ENCODE measurements at regions not wholly inside any gene's neighbourhood (a gene's known extent, or its start where the extent isn't known, plus 50 kb on each side); places are given as distances from the start of the nearest gene placed in this dataset.
A peak's percentile ranks its signal among the peaks of the same experiment; 100 is the strongest.

- Mint-ChIP-seq H3K4me1 (ENCODE audit: low read depth, unreplicated experiment) (peaks cover 16% of the 10 kb centered on the region), H3K4me3 (ENCODE audit: low read depth, unreplicated experiment) (no peak overlapping the region), H3K36me3 (ENCODE audit: insufficient read depth, unreplicated experiment) (no peaks in the 10 kb centered on the region), H3K9me3 (ENCODE audit: low read depth, unreplicated experiment) (no peaks in the 10 kb centered on the region), H3K27ac (ENCODE audit: unreplicated experiment) (no peak overlapping the region), H3K27me3 (ENCODE audit: unreplicated experiment) (no peaks in the 10 kb centered on the region)
- intact Hi-C loops (cut with micrococcal nuclease; ENCODE audit: unreplicated experiment), result no loop called here
- no peak for DNase-seq
- CTCF ChIA-PET, result no interaction called here
- no TSS peak for BruUV-seq (replicated peaks)
- TF ChIP-seq CTCF (IDR thresholded peaks at IDR 0.05; ENCODE audit: unreplicated experiment), result no peak
Measured at GRCh38 chr6:81484251-81484650, 268.2 kb downstream of the TENT5A start.

- Mint-ChIP-seq H3K36me3 (ENCODE audit: insufficient read depth, unreplicated experiment) (no peaks in the 10 kb centered on the region), H3K4me1 (ENCODE audit: low read depth, unreplicated experiment) (peaks cover 16% of the 10 kb centered on the region), H3K27me3 (ENCODE audit: unreplicated experiment) (no peaks in the 10 kb centered on the region), H3K4me3 (ENCODE audit: low read depth, unreplicated experiment) (no peak overlapping the region), H3K9me3 (ENCODE audit: low read depth, unreplicated experiment) (no peaks in the 10 kb centered on the region), H3K27ac (ENCODE audit: unreplicated experiment) (no peak overlapping the region)
- no peak for TF ChIP-seq CTCF (IDR thresholded peaks at IDR 0.05; ENCODE audit: unreplicated experiment)
- DNase-seq, result peak; percentile 29
- intact Hi-C loops (cut with micrococcal nuclease; ENCODE audit: unreplicated experiment), result no loop called here
- CTCF ChIA-PET, result interaction anchor here (0.7 kb wide), 2 partner anchors 255 to 273 kb away, joined by 3 read pairs; no protein-coding TSS in a partner anchor
- no TSS peak for BruUV-seq (replicated peaks)
Measured at GRCh38 chr6:81480139-81480538, 272.3 kb downstream of the TENT5A start.

- H3K27me3 Mint-ChIP-seq (ENCODE audit: unreplicated experiment), result no peaks in the 10 kb centered on the region
- CTCF ChIA-PET, result no interaction called here
- H3K4me1 Mint-ChIP-seq (ENCODE audit: low read depth, unreplicated experiment), result peaks cover 16% of the 10 kb centered on the region
- intact Hi-C loops (cut with micrococcal nuclease; ENCODE audit: unreplicated experiment), result no loop called here
- H3K36me3 Mint-ChIP-seq (ENCODE audit: insufficient read depth, unreplicated experiment), result no peaks in the 10 kb centered on the region
- no peak overlapping the region for H3K27ac Mint-ChIP-seq (ENCODE audit: unreplicated experiment)
- no peak for TF ChIP-seq CTCF (IDR thresholded peaks at IDR 0.05; ENCODE audit: unreplicated experiment)
- H3K4me3 Mint-ChIP-seq (ENCODE audit: low read depth, unreplicated experiment), result no peak overlapping the region
- no peaks in the 10 kb centered on the region for H3K9me3 Mint-ChIP-seq (ENCODE audit: low read depth, unreplicated experiment)
- BruUV-seq (replicated peaks), result no TSS peak
- DNase-seq, result no peak
Measured at GRCh38 chr6:81476881-81477280, 275.6 kb downstream of the TENT5A start.

- no peaks in the 10 kb centered on the region for H3K9me3 Mint-ChIP-seq (ENCODE audit: low read depth, unreplicated experiment)
- intact Hi-C loops (cut with micrococcal nuclease; ENCODE audit: unreplicated experiment), result no loop called here
- CTCF ChIA-PET, result interaction anchor here (0.6 kb wide), 1 partner anchor 816 kb away, joined by 4 read pairs; no protein-coding TSS in a partner anchor
- H3K4me3 Mint-ChIP-seq (ENCODE audit: low read depth, unreplicated experiment), result no peak overlapping the region
- H3K27me3 Mint-ChIP-seq (ENCODE audit: unreplicated experiment), result no peaks in the 10 kb centered on the region
- no peak for TF ChIP-seq CTCF (IDR thresholded peaks at IDR 0.05; ENCODE audit: unreplicated experiment)
- no TSS peak for BruUV-seq (replicated peaks)
- peaks cover 12% of the 10 kb centered on the region for H3K4me1 Mint-ChIP-seq (ENCODE audit: low read depth, unreplicated experiment)
- DNase-seq, result no peak
- H3K36me3 Mint-ChIP-seq (ENCODE audit: insufficient read depth, unreplicated experiment), result no peaks in the 10 kb centered on the region
- H3K27ac Mint-ChIP-seq (ENCODE audit: unreplicated experiment), result no peak overlapping the region
Measured at GRCh38 chr6:81475646-81476045, 276.8 kb downstream of the TENT5A start.

All from Calu3 (cell line).